ENCODE measurements at regions not wholly inside any gene's neighbourhood (a gene's known extent, or its start where the extent isn't known, plus 50 kb on each side); places are given as distances from the start of the nearest gene placed in this dataset.

GRCh38 chr9:14520341-14520740 is 172.9 kb downstream of the ZDHHC21 start:
- TF ChIP-seq CTCF (IDR thresholded peaks at IDR 0.05; ENCODE audit: insufficient read depth, low read depth, low read length) = no peak
- TF ChIP-seq EZH2 (IDR thresholded peaks at IDR 0.05; ENCODE audit: insufficient read depth, low read length) = no peak
